ENCODE measurements at regions not wholly inside any gene's neighbourhood (a gene's known extent, or its start where the extent isn't known, plus 50 kb on each side); places are given as distances from the start of the nearest gene placed in this dataset.

GRCh38 chr1:218850367-218850766, 323.3 kb upstream of the LYPLAL1 start:
- BruUV-seq (replicated peaks), result no TSS peak
- no peaks in the 10 kb centered on the region for H3K79me2 ChIP-seq (ENCODE audit: low read length)
- no peaks in the 10 kb centered on the region for H3K9me3 ChIP-seq (ENCODE audit: low read length)
- H4K20me1 ChIP-seq (ENCODE audit: low read length), result no peaks in the 10 kb centered on the region
- no peaks in the 10 kb centered on the region for H3F3A ChIP-seq (ENCODE audit: low read length, unreplicated experiment)
- DNase-seq, result peak; percentile 37
- H3K27ac ChIP-seq (ENCODE audit: low read length), result no peak overlapping the region
- no peaks in the 10 kb centered on the region for H3K27me3 ChIP-seq (ENCODE audit: low read length)
- no peak overlapping the region for H3K4me3 ChIP-seq (ENCODE audit: low read length)
- H3K9ac ChIP-seq (ENCODE audit: low read length), result no peak overlapping the region
- H3K4me2 ChIP-seq (ENCODE audit: low read length), result no peak overlapping the region
- TF ChIP-seq EZH2 (IDR thresholded peaks at IDR 0.05; ENCODE audit: low read length, unreplicated experiment) (no peak), CTCF (conservative IDR thresholded peaks at IDR 0.05; ENCODE audit: low read depth, low read length) (no peak), EZH2phosphoT487 (IDR thresholded peaks at IDR 0.05; ENCODE audit: borderline replicate concordance, low read length) (no peak)
- peak overlapping the region; percentile 5; the same call in 1 of the 2 replicates for H2AFZ ChIP-seq (ENCODE audit: low read length)
- H3K9me2 ChIP-seq (replicated peaks; ENCODE audit: low read length), result no peaks in the 10 kb centered on the region
- intact Hi-C loops (cut with micrococcal nuclease), result loop anchor here (10.0 kb wide), 1 partner anchor 64 kb away; no protein-coding TSS in a partner anchor
- no peaks in the 10 kb centered on the region for H3K36me3 ChIP-seq (ENCODE audit: low read depth, low read length)
- H3K4me1 ChIP-seq (ENCODE audit: insufficient read depth, low read length), result peaks cover 7% of the 10 kb centered on the region
- CTCF ChIA-PET, result no interaction called here
- peak; percentile 60 for ATAC-seq
- POLR2A ChIA-PET (ENCODE audit: unreplicated experiment), result no interaction called here

GRCh38 chr1:218851586-218851985, 322.1 kb upstream of the LYPLAL1 start:
- ChIA-PET CTCF (no interaction called here), POLR2A (ENCODE audit: unreplicated experiment) (no interaction called here)
- Histone ChIP-seq H4K20me1 (ENCODE audit: low read length) (no peaks in the 10 kb centered on the region), H3K4me2 (ENCODE audit: low read length) (no peak overlapping the region), H3K79me2 (ENCODE audit: low read length) (no peaks in the 10 kb centered on the region), H3K9me3 (ENCODE audit: low read length) (no peaks in the 10 kb centered on the region), H3K4me3 (ENCODE audit: low read length) (no peak overlapping the region), H3K9ac (ENCODE audit: low read length) (no peak overlapping the region), H2AFZ (ENCODE audit: low read length) (no peak overlapping the region), H3K27ac (ENCODE audit: low read length) (no peak overlapping the region), H3K27me3 (ENCODE audit: low read length) (no peaks in the 10 kb centered on the region), H3F3A (ENCODE audit: low read length, unreplicated experiment) (no peaks in the 10 kb centered on the region), H3K36me3 (ENCODE audit: low read depth, low read length) (no peaks in the 10 kb centered on the region), H3K4me1 (ENCODE audit: insufficient read depth, low read length) (peaks cover 7% of the 10 kb centered on the region), H3K9me2 (replicated peaks; ENCODE audit: low read length) (no peaks in the 10 kb centered on the region)
- intact Hi-C loops (cut with micrococcal nuclease), result loop anchor here (10.0 kb wide), 1 partner anchor 63 kb away; no protein-coding TSS in a partner anchor
- BruUV-seq (replicated peaks), result no TSS peak
- TF ChIP-seq EZH2phosphoT487 (IDR thresholded peaks at IDR 0.05; ENCODE audit: borderline replicate concordance, low read length) (no peak), EZH2 (IDR thresholded peaks at IDR 0.05; ENCODE audit: low read length, unreplicated experiment) (no peak), CTCF (conservative IDR thresholded peaks at IDR 0.05; ENCODE audit: low read depth, low read length) (no peak)
- no peak for DNase-seq
- ATAC-seq, result no peak

GRCh38 chr1:218852527-218852926, 321.2 kb upstream of the LYPLAL1 start:
- ATAC-seq (no peak), DNase-seq (no peak)
- TF ChIP-seq CTCF (conservative IDR thresholded peaks at IDR 0.05; ENCODE audit: low read depth, low read length), result no peak
- no peak for TF ChIP-seq EZH2 (IDR thresholded peaks at IDR 0.05; ENCODE audit: low read length, unreplicated experiment)
- TF ChIP-seq EZH2phosphoT487 (IDR thresholded peaks at IDR 0.05; ENCODE audit: borderline replicate concordance, low read length), result no peak
- ChIA-PET POLR2A (ENCODE audit: unreplicated experiment) (no interaction called here), CTCF (no interaction called here)
- no peak overlapping the region for H3K9ac ChIP-seq (ENCODE audit: low read length)
- no peak overlapping the region for H2AFZ ChIP-seq (ENCODE audit: low read length)
- no peak overlapping the region for H3K4me2 ChIP-seq (ENCODE audit: low read length)
- H3F3A ChIP-seq (ENCODE audit: low read length, unreplicated experiment), result no peaks in the 10 kb centered on the region
- H3K4me3 ChIP-seq (ENCODE audit: low read length), result no peak overlapping the region
- no peaks in the 10 kb centered on the region for H3K79me2 ChIP-seq (ENCODE audit: low read length)
- no TSS peak for BruUV-seq (replicated peaks)
- intact Hi-C loops (cut with micrococcal nuclease), result loop anchor here (10.0 kb wide), 1 partner anchor 62 kb away; no protein-coding TSS in a partner anchor
- H4K20me1 ChIP-seq (ENCODE audit: low read length), result no peaks in the 10 kb centered on the region
- no peaks in the 10 kb centered on the region for H3K9me3 ChIP-seq (ENCODE audit: low read length)
- peaks cover 7% of the 10 kb centered on the region for H3K4me1 ChIP-seq (ENCODE audit: insufficient read depth, low read length)
- no peak overlapping the region for H3K27ac ChIP-seq (ENCODE audit: low read length)
- no peaks in the 10 kb centered on the region for H3K27me3 ChIP-seq (ENCODE audit: low read length)
- H3K9me2 ChIP-seq (replicated peaks; ENCODE audit: low read length), result no peaks in the 10 kb centered on the region
- H3K36me3 ChIP-seq (ENCODE audit: low read depth, low read length), result no peaks in the 10 kb centered on the region
